SK-N-SH (cell line): ENCODE measurements at regions not wholly inside any gene's neighbourhood (a gene's known extent, or its start where the extent isn't known, plus 50 kb on each side); places are given as distances from the start of the nearest gene placed in this dataset.

Experiments used
- CTCF ChIP-seq: fragments of 200-600 bp; sonication (generic); IDR thresholded peaks from 2 replicates; pipeline ENCODE4 v1.6.1; 2017; ENCODE audit warnings: antibody characterized with exemption, mild to moderate bottlenecking, moderate library complexity
- RFX5 ChIP-seq: IDR thresholded peaks from 2 replicates; pipeline ENCODE4 v1.6.1; 2012; ENCODE audit warnings: mild to moderate bottlenecking, improper control_type of control experiment, low read length
- TCF12 ChIP-seq: IDR thresholded peaks from 2 replicates; pipeline ENCODE4 v1.4.0; 2012
- USF2 ChIP-seq: fragments of 150-350 bp; IDR thresholded peaks from 2 replicates; pipeline ENCODE4 v1.6.1; 2017; ENCODE audit warnings: antibody characterized with exemption, low read length, low read depth, borderline replicate concordance

GRCh38 chr1:104726917-104727316, 977.2 kb downstream of the AMY1C start:
- TF ChIP-seq CTCF: no peak
- no peak for TF ChIP-seq USF2
- no peak for TF ChIP-seq RFX5
- no peak for TF ChIP-seq TCF12
